ENCODE measurements at regions not wholly inside any gene's neighbourhood (a gene's known extent, or its start where the extent isn't known, plus 50 kb on each side); places are given as distances from the start of the nearest gene placed in this dataset.

GRCh38 chr6:139581485-139581865 lies 207.0 kb upstream of the CITED2 start:
- TF ChIP-seq POLR2A (IDR thresholded peaks at IDR 0.05) (no peak), CTCF (IDR thresholded peaks at IDR 0.05) (no peak)
- intact Hi-C loops (cut with DNase I) = no loop called here

GRCh38 chr6:139580592-139581484 lies 206.4 kb upstream of the CITED2 start:
- intact Hi-C loops (cut with DNase I) = no loop called here
- Histone ChIP-seq H3K27ac (no peak overlapping the region), H3K4me1 (replicated peaks in 1 of 2) (no peaks in the 10 kb centered on the region), H3K9me3 (replicated peaks in 1 of 3) (no peaks in the 10 kb centered on the region), H3K36me3 (replicated peaks in 1 of 2) (no peaks in the 10 kb centered on the region), H3K4me3 (no peak overlapping the region), H3K27me3 (no peaks in the 10 kb centered on the region)
- WGBS, 4 donors = 83 to 91% (median 89%) methylated on average over 9 of the region's 9 CpGs
- DNase-seq = no peak
- TF ChIP-seq CTCF (IDR thresholded peaks at IDR 0.05) = no peak
- TF ChIP-seq POLR2A (IDR thresholded peaks at IDR 0.05) = no peak

More at GRCh38 chr6:139581485-139581865, 207.0 kb upstream of the CITED2 start:
- no peak for DNase-seq
- no peak overlapping the region for H3K27ac ChIP-seq
- H3K27me3 ChIP-seq = no peaks in the 10 kb centered on the region
- H3K9me3 ChIP-seq (replicated peaks in 1 of 3) = no peaks in the 10 kb centered on the region
- H3K36me3 ChIP-seq (replicated peaks in 1 of 2) = no peaks in the 10 kb centered on the region
- no peaks in the 10 kb centered on the region for H3K4me1 ChIP-seq (replicated peaks in 1 of 2)
- no peak overlapping the region for H3K4me3 ChIP-seq

GRCh38 chr6:139577763-139578604 lies 203.5 kb upstream of the CITED2 start:
- Histone ChIP-seq H3K27me3 (no peaks in the 10 kb centered on the region), H3K36me3 (replicated peaks in 1 of 2) (no peaks in the 10 kb centered on the region), H3K9me3 (replicated peaks in 1 of 3) (no peaks in the 10 kb centered on the region), H3K27ac (no peak overlapping the region), H3K4me1 (replicated peaks in 1 of 2) (no peaks in the 10 kb centered on the region), H3K4me3 (no peak overlapping the region)
- DNase-seq = no peak
- 71 to 75% (median 73%) methylated on average over 7 of the region's 7 CpGs for WGBS, 4 donors
- intact Hi-C loops (cut with DNase I) = no loop called here
- TF ChIP-seq CTCF (IDR thresholded peaks at IDR 0.05) = no peak
- TF ChIP-seq POLR2A (IDR thresholded peaks at IDR 0.05) = no peak

- Histone ChIP-seq H3K9me3 (replicated peaks in 1 of 3) (no peaks in the 10 kb centered on the region), H3K4me1 (replicated peaks in 1 of 2) (no peaks in the 10 kb centered on the region), H3K4me3 (no peak overlapping the region), H3K27ac (no peak overlapping the region), H3K27me3 (no peaks in the 10 kb centered on the region), H3K36me3 (replicated peaks in 1 of 2) (no peaks in the 10 kb centered on the region)
- no peak for TF ChIP-seq POLR2A (IDR thresholded peaks at IDR 0.05)
- no peak for TF ChIP-seq CTCF (IDR thresholded peaks at IDR 0.05)
- DNase-seq = peak in 3 of 7 donors; percentile 23 to 30 (median 26)
- WGBS, 4 donors = 56 to 70% (median 66%) methylated on average over 5 of the region's 5 CpGs
- intact Hi-C loops (cut with DNase I) = no loop called here
Measured at GRCh38 chr6:139577124-139577762, 202.8 kb upstream of the CITED2 start.
